MM.1S (cell line): ENCODE measurements at regions not wholly inside any gene's neighbourhood (a gene's known extent, or its start where the extent isn't known, plus 50 kb on each side); places are given as distances from the start of the nearest gene placed in this dataset.

Source experiments
- DNase-seq: peaks from one replicate; pipeline ENCODE4 v3.0.0-alpha.2; 2015
- H2AFZ ChIP-seq: fragments of 300-600 bp; sonication (generic); 2 replicates; pipeline ENCODE4 v1.6.0; 2016; ENCODE audit warnings: antibody characterized with exemption, low read length
- H3F3A ChIP-seq: fragments of 300-600 bp; sonication (generic); 2 replicates; pipeline ENCODE4 v1.6.1; 2016; ENCODE audit warnings: mild to moderate bottlenecking, antibody characterized with exemption, low read length, moderate library complexity, mixed read lengths; ENCODE audit not compliant: insufficient read depth
- H3K27ac ChIP-seq: fragments of 300-600 bp; sonication (generic); 2 replicates; pipeline ENCODE4 v1.5.1; 2016; ENCODE audit warnings: mild to moderate bottlenecking, low read length
- H3K27me3 ChIP-seq: fragments of 300-600 bp; sonication (generic); replicated peaks from 2 replicates; pipeline ENCODE4 v1.6.0; 2016; ENCODE audit warnings: low read length; ENCODE audit not compliant: insufficient read depth
- H3K36me3 ChIP-seq: fragments of 300-600 bp; sonication (generic); replicated peaks from 2 replicates; pipeline ENCODE4 v1.6.1; 2016; ENCODE audit warnings: mild to moderate bottlenecking, low read length, mixed read lengths; ENCODE audit not compliant: insufficient read depth
- H3K4me1 ChIP-seq: fragments of 300-600 bp; sonication (generic); 2 replicates; pipeline ENCODE4 v1.6.1; 2016; ENCODE audit warnings: low read length, mixed read lengths
- H3K4me2 ChIP-seq: fragments of 300-600 bp; sonication (generic); 2 replicates; pipeline ENCODE4 v1.6.0; 2016; ENCODE audit warnings: low read depth, low read length
- H3K4me3 ChIP-seq: fragments of 300-600 bp; sonication (generic); 2 replicates; pipeline ENCODE4 v1.5.1; 2016; ENCODE audit warnings: low read length, mixed read lengths
- H3K79me2 ChIP-seq: fragments of 300-600 bp; sonication (generic); 2 replicates; pipeline ENCODE4 v1.6.1; 2016; ENCODE audit warnings: mixed run types, low read length, mixed read lengths
- H3K9ac ChIP-seq: fragments of 300-600 bp; sonication (generic); 2 replicates; pipeline ENCODE4 v1.6.1; 2016; ENCODE audit warnings: low read length, mixed read lengths
- H3K9me2 ChIP-seq: fragments of 300-600 bp; sonication (generic); replicated peaks from 2 replicates; pipeline ENCODE4 v1.6.1; 2016; ENCODE audit warnings: mild to moderate bottlenecking, low read length, mixed read lengths; ENCODE audit not compliant: insufficient read depth
- H3K9me3 ChIP-seq: fragments of 300-600 bp; sonication (generic); replicated peaks from 2 replicates; pipeline ENCODE4 v1.6.1; 2016; ENCODE audit warnings: mild to moderate bottlenecking, low read length, mixed read lengths; ENCODE audit not compliant: insufficient read depth
- H4K20me1 ChIP-seq: fragments of 300-600 bp; sonication (generic); 2 replicates; pipeline ENCODE4 v1.6.1; 2016; ENCODE audit warnings: mild to moderate bottlenecking, low read length, moderate library complexity, mixed read lengths; ENCODE audit not compliant: insufficient read depth
- CTCF ChIP-seq: fragments of 300-600 bp; sonication (generic); IDR thresholded peaks from 2 replicates; pipeline ENCODE4 v1.5.1; 2016; ENCODE audit warnings: antibody characterized with exemption, low read length, mixed read lengths
- EZH2 ChIP-seq: fragments of 300-600 bp; sonication (generic); optimal IDR thresholded peaks from 2 replicates; pipeline ENCODE3; 2017; ENCODE audit warnings: low read depth, mild to moderate bottlenecking, antibody characterized with exemption, low read length, mixed read lengths
- EZH2phosphoT487 ChIP-seq: fragments of 300-600 bp; sonication (generic); IDR thresholded peaks from 2 replicates; pipeline ENCODE4 v1.6.1; 2018; ENCODE audit warnings: antibody characterized with exemption, low read length

DNA sequence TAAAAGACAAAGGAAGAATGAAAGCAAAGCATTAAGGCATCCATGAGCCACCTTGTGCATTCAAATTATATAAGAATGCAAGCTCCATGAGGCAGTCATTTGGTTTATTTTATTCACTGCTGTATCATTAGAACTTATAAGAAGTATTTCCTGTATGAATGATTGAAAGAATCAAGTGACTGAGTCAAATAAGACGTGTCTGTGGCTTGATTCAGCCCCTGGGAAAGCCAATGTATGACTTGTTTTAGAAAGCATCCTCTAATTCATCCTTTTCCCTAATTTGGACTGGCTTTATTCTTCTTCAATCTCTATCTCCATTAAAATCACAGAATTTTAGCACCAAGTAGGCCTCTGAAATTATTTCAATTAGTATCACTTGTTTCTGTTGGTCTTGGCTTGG, 461.1 kb downstream of the LPIN1 start:
- Histone ChIP-seq H3K9ac (no peak overlapping the region), H3K79me2 (no peaks in the 10 kb centered on the region), H3K9me2 (no peaks in the 10 kb centered on the region), H3K27me3 (no peaks in the 10 kb centered on the region), H3K9me3 (no peaks in the 10 kb centered on the region), H3K4me2 (no peak overlapping the region), H3K36me3 (no peaks in the 10 kb centered on the region), H3K4me1 (no peaks in the 10 kb centered on the region), H3K4me3 (no peak overlapping the region), H4K20me1 (no peaks in the 10 kb centered on the region), H3F3A (no peaks in the 10 kb centered on the region), H2AFZ (no peak overlapping the region), H3K27ac (no peak overlapping the region)
- no peak for TF ChIP-seq EZH2phosphoT487
- TF ChIP-seq EZH2 = no peak
- TF ChIP-seq CTCF = no peak
- DNase-seq = no peak

GRCh38 chr2:12210016-12210933, 463.8 kb downstream of the LPIN1 start:
- TF ChIP-seq EZH2phosphoT487 (no peak), EZH2 (no peak), CTCF (no peak)
- no peak overlapping the region for H3K4me3 ChIP-seq
- H3K36me3 ChIP-seq = no peaks in the 10 kb centered on the region
- H3K4me1 ChIP-seq = no peaks in the 10 kb centered on the region
- no peaks in the 10 kb centered on the region for H3K9me2 ChIP-seq
- H3K9me3 ChIP-seq = no peaks in the 10 kb centered on the region
- DNase-seq = no peak
- H4K20me1 ChIP-seq = no peaks in the 10 kb centered on the region
- no peak overlapping the region for H2AFZ ChIP-seq
- no peaks in the 10 kb centered on the region for H3K79me2 ChIP-seq
- H3K9ac ChIP-seq = no peak overlapping the region
- no peaks in the 10 kb centered on the region for H3F3A ChIP-seq
- no peak overlapping the region for H3K4me2 ChIP-seq
- no peaks in the 10 kb centered on the region for H3K27me3 ChIP-seq
- H3K27ac ChIP-seq = no peak overlapping the region

DNA sequence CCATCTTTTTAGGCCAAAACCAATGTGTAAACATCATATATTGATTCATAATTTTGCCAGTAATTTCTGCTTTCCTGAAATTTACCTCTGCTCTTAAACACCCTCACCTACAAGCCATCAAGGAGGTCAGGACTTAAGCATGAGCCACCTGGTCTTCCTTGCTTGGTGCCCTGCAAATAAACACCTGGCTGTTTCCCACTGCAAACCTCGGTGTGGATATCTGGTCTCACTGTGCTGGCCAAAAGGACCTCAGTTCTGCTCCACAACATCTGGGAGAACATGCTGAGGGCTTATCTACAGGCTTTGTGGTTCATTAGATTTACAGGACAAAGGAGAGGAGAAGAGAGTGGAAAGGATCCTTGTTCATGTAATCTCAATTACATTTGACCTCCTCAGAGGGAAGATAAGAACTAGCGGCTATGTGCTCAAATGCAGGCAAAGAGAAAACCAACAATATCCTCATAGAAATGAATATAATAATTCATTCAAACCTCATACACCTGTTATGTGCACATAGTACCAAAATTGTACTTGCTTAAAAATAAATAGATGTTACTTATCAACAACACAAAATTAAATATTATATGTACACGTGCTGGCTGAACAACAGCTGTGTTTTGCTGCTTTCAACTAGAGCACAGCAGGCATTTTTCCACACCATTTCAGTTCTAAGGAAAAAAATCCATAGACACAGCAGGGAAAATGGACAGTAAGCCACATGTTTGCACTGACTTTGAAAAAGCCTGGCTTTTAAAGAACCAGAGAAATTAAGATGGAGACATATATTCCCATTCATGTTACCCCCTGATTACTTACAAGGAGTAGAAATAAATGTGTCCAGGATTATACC, 465.1 kb downstream of the LPIN1 start:
- no peak for TF ChIP-seq EZH2phosphoT487
- TF ChIP-seq EZH2 = no peak
- TF ChIP-seq CTCF = no peak
- Histone ChIP-seq H3K79me2 (no peaks in the 10 kb centered on the region), H3K4me2 (no peak overlapping the region), H3K36me3 (no peaks in the 10 kb centered on the region), H3K9me3 (no peaks in the 10 kb centered on the region), H3F3A (no peaks in the 10 kb centered on the region), H2AFZ (no peak overlapping the region), H3K9ac (no peak overlapping the region), H3K27ac (no peak overlapping the region), H3K4me1 (no peaks in the 10 kb centered on the region), H3K4me3 (no peak overlapping the region), H4K20me1 (no peaks in the 10 kb centered on the region), H3K9me2 (no peaks in the 10 kb centered on the region), H3K27me3 (no peaks in the 10 kb centered on the region)
- DNase-seq = no peak
